GM04504 (cell line): ENCODE measurements at regions not wholly inside any gene's neighbourhood (a gene's known extent, or its start where the extent isn't known, plus 50 kb on each side); places are given as distances from the start of the nearest gene placed in this dataset.

Experiments
- DNase-seq: peaks from one replicate; pipeline ENCODE4 v3.0.0-alpha.2; 2012; ENCODE audit warnings: low read depth

- no peak for DNase-seq
Measured at GRCh38 chr10:78716043-78716660, 352.6 kb upstream of the ZMIZ1 start.

DNA sequence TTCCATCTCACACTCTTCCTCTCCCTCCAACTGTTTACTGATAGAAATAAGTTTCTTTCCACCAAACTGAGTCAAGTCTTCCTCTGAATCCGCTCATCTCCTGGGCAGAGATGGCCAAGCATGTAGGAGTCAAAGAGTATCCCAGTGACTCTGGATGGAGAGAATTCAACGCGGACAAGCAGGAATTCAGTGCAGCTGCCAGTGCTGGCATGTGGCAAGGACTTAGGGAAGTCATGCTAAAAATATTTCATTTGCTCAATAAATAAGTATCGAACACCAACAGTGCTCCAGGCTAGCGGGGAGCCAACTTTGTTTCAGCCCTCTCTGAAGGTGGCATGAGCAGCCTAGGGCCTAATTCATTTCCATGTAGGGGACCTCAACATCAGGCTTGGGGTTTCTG is 351.6 kb upstream of the ZMIZ1 start:
- peak; percentile 55 for DNase-seq

- no peak for DNase-seq
Measured at GRCh38 chr10:78718032-78718572, 350.7 kb upstream of the ZMIZ1 start.

DNA sequence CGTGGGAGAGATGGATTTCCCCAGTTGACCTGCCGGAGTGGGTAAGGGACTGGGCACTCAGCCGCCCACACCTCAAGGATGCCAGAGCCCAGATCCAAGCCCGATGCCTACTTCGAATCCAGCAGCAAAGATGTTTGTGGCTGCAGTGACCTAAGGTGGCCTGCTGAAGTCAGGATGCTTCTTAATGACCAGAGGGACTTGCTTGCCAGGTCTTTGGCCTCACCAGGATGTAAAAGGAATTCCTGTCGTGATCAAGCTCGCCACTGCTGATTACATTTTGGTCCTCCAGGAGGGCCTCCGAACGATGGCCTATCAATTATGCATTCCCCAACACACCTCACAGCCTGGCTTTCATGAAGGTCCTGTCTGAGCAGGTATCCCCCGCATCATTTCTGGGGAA is 349.5 kb upstream of the ZMIZ1 start:
- no peak for DNase-seq

DNA sequence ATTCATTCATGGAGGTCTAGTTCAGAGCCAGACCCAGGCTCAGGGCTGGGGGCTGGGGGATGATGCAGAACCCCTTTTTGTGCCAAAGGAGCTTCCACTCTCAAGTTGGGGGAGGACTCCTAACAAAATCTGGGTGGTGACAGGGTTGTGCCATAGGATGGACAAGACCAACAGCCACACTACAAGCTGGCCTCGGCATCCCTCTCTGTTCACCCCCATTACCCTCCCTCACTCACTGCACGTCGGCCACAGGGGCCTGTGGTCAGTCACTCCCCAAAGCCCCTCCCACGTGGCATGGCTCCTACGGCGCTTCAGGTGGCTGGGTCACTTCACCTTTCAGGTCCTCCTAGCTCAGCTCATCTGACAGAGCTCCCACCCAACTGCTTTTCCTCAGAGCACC is 348.7 kb upstream of the ZMIZ1 start:
- no peak for DNase-seq

GRCh38 chr10:78721231-78721630 is 347.5 kb upstream of the ZMIZ1 start:
- no peak for DNase-seq

DNA sequence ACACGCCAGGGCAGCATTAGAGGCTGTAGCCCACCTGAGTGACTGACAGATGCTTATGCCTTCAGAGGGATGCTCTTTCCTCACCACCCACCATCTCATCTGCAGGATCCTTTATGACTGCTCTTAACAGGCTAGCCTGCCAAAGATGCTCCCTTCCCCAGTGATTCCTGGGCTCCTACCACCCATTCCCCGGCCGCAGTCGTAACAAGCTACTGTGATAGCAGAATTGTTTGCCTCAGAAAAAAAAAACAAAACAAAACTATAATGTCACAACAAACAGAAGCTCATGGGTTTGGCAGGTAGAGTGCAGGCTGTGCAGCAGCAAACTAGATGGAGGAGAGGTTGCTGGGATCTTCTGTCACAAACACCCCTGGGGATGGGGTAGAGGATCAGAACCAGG is 343.9 kb upstream of the ZMIZ1 start:
- DNase-seq, result no peak

GRCh38 chr10:78726171-78726570 is 342.6 kb upstream of the ZMIZ1 start:
- no peak for DNase-seq

DNA sequence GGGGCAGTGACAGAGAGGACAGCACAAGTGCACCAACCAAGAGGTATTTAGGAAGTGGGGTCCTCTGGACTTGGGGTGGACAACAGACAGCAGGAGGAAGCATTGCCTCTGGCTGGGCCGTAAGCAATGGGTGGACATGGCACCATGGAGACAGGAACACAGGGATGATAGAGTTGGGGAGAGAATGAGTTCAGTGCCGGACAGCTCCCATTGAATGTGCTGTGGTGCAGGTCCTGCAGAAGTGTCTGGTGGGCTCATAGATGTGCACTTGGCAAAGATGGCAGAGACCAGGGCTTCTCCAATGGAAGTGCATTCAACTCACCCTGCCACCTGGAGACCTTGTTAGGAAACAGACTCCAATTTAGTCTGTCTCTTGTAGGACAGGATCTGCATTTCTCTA is 341.5 kb upstream of the ZMIZ1 start:
- no peak for DNase-seq

DNA sequence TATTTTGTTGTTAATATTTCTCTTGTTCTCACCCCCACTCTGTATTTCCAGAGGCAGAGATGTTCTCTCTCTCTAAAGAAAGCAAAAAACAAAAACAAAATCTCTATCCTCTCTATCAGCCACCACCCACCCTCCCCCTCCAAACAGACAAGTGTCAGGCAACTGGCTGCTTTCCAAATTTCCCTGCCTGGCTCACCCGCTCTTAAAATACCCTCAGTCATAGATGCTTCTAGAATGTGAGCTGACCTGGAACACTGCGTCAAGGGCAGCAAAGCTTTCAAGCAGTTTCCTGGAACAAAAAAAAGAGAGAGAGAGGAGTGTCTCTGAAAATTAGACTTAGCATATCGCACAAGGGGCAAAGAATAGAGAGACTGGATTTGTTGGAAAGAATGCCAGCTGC is 341.0 kb upstream of the ZMIZ1 start:
- DNase-seq, result no peak

DNA sequence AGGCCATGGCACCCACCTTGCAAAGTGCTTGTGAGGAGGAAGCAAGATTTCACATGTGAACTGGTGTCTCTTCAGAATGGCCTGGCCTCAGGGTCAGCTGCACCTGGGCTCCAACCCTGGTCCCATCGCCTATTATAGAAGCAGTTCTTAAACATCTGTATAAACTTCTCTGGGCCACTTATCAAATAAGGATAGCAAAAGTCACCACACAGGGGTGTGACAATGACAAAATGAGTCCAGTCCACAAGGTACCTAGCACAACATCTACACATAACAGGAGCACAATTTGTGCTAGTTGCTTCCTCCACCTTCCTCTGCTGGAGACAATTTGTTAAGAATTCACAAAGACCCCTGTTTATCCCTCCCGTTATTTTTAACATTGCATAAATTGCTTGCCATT is 340.6 kb upstream of the ZMIZ1 start:
- DNase-seq, result no peak

GRCh38 chr10:78729366-78729765 is 339.4 kb upstream of the ZMIZ1 start:
- no peak for DNase-seq

DNA sequence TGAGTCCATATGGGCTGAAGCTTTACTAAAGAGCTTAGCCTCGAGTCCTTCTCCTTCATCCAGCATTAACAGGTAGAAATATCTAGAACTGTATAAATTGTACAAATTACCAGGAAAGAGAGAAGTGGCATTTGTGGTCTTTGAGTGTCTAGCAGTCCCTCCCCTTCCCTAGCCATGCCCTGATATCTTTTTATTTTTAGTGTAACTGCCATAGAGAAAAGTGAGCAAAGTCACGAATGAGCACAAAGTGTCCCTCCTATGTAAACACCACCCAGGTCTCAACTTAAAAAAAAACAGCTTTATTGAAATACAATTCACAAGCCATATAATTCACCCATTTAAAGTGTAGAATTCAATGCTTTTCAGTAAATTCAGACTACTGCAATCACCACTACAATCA is 339.0 kb upstream of the ZMIZ1 start:
- no peak for DNase-seq

- DNase-seq, result no peak
Measured at GRCh38 chr10:78730754-78731153, 338.0 kb upstream of the ZMIZ1 start.

DNA sequence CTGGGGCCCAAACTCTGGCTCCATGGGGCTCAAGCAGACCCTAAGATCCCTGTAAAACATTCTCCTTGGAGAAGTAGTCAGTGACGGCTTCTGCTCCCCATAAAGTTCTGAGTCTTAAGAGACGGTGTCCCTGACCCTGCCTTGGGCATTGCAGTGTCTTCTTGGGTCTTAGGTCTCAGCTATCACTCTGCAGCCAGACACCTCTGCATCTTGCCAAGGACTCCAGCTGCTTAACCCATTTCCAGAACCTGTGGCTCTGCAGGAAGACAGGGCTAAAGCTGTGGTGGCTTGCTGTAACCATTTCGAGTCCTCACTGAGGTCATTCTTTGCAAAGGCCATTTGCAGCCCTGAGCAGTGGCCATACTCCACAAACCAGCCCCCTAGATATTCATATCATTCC is 337.1 kb upstream of the ZMIZ1 start:
- DNase-seq, result no peak

DNA sequence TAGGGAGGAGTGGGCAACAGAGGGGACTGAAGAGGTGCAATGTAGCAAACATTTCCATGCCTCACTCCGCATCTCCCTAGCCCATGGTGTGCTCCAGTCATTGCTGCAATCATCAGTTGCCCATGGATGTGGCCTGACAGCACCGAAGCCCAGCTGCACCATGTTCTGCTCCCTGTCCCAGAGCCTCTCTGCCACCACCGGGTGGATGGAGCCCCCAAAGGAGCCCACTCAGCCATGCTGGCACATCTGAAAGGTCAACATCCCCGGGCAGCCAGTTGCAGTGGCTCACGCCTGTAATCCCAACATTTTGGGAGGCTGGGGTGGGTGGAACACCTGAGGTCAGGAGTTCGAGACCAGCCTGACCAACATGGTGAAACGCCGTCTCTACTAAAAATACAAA is 336.4 kb upstream of the ZMIZ1 start:
- no peak for DNase-seq

DNA sequence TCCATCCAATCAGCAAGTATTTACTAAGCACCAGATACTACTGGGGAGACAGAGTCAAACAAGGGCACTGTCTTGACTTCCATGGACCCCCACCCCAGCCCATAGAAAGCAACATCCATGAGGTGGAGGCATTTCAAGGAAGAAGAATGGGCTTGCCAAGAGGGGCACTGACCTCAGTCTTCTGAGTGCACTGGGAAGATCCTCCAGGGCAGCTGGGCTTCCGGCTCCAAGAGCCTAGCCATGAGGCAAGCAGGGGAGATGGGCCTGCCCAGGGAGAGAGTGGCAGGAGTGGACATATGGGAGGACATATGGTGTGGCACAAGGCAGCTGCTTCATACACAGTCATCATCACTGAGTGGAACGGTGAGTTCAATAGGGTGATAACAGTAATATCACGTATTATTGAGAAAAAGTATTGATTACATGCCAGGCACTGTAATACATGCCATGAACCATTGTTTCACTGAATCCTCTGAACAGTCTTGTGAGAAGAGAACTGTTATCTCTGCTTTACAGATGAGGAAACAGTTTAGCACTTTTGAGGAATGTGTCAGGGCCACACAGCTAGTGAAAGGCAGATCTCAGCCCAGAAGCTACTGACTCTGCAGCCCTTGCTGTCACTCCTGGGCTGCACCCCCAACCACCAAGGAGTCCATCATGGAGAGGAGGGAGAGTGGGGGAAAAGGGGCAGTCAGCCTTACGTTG is 331.7 kb upstream of the ZMIZ1 start:
- DNase-seq, result no peak

- DNase-seq, result no peak
Measured at GRCh38 chr10:78737883-78738856, 330.6 kb upstream of the ZMIZ1 start.

GRCh38 chr10:78738861-78739260 is 329.9 kb upstream of the ZMIZ1 start:
- DNase-seq, result no peak

DNA sequence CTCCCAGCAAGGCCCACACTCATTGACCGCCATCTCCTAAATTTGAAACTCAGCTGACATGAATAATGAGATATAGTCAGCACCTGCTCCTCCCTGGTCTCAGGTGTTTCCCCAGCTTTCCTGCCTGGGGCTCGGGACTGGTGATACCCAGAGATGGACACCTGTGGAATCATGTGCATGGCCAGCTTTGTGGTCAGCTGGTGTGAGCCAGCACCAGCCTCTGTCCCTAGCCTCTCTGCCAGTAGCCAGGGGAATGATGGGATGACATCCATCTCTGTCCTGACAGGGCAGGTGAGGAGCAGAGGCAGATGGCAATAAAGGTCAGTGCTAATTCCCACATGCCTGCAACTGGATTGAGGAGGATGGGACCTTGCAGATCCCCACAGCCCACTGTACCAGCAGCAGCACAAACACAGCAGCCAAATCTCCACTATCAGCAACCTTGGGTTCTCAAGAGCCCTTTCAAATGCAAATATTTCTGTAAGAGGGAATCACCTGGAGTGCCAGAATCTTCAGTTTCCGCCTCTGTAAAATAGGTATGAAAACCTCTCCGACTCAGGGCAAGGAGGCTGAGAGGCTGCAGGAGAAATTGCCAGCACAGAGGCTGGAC is 329.2 kb upstream of the ZMIZ1 start:
- no peak for DNase-seq

- DNase-seq, result no peak
Measured at GRCh38 chr10:78740976-78741915, 327.5 kb upstream of the ZMIZ1 start.
